ENCODE measurements at regions not wholly inside any gene's neighbourhood (a gene's known extent, or its start where the extent isn't known, plus 50 kb on each side); places are given as distances from the start of the nearest gene placed in this dataset.
"Not testable (repeated sequence)": the region's sequence is repeated elsewhere in the genome, so short reads cannot be mapped to it uniquely, and the experiment has no call there.

DNA sequence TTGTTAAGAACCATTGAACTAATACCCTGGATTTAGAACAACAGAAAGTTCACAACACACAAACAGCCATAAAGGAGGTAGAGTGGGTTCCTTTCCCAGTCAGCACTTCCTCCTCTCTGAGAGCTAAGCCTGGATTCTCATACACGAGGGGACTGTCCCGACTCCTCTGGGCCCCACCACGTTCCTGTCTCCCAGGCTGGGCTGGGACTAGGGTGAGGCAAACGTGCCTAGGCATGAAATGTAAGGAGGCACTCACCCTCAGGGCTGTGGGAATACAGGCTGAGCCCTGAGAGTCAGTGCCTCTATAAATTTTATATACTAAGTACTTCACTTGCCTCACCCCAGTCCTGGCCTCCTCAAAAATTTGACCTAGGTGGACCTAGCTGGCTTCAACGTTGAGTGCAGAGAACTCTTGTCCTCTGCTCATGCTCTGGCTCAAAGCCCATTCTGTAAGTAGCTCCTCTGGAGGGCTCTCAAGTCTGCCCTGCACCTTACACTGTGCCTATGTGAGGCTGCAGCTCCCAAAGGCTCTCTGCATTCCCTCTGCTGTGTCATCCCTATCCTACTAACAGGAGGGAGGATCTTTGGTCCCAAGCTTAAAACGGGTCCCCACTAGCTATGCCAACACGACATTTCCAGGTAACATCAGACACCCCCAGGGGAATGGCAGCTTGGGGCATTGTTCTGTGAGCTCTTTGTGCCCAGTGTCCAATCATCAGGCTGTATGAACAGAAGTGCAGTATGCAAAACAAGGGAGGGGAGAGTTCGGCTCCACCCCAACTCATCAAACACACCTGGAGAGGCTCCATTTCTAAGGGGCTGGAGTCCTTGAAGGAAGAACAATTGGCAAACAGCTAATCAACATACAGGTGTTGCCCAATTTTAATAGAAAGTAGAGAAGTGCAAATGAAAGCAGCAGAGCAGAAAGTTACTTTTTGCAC lies 233.2 kb downstream of the RPLP1 start:
- DNase-seq (ENCODE audit: low read depth), result no peak

DNA sequence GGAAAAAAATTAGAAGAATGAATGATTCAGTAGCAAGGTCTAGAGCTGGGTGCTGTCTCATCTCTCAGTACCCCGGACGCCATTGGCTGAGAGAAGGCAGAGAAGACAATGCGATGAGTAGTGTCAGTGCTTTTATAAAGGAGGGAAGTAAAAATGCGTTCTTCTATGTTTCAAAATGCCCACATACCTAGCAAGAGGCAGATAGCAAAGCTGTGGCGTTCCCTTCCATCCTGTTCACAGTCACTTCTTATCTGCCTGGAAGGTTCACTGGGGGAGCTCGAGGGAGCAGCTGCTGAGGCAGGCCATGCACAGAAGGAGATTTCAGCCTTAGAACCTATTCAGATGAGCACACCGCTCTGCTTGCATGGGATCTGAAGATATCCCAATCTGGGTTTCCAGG lies 234.0 kb downstream of the RPLP1 start:
- DNase-seq (ENCODE audit: low read depth), result no peak

DNA sequence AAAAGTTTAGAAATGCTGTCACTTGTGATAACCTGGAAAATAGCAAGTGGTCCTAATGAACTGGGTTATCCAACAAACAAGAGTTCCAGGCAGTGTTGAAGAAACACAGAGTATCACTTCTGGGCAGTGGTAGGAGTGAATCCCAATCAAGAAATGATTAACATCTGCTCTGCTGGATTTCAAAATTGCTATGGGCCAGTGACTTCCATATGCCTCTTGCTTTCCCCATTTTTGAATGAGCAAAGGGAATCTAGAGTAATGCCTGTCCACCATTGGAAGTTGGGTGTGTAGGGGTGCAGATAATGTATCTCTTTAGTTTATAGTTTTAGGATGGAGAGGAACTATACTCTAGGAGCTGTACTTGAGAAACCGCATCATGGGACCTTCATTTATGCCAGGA lies 236.5 kb downstream of the RPLP1 start:
- no peak for DNase-seq (ENCODE audit: low read depth)

DNA sequence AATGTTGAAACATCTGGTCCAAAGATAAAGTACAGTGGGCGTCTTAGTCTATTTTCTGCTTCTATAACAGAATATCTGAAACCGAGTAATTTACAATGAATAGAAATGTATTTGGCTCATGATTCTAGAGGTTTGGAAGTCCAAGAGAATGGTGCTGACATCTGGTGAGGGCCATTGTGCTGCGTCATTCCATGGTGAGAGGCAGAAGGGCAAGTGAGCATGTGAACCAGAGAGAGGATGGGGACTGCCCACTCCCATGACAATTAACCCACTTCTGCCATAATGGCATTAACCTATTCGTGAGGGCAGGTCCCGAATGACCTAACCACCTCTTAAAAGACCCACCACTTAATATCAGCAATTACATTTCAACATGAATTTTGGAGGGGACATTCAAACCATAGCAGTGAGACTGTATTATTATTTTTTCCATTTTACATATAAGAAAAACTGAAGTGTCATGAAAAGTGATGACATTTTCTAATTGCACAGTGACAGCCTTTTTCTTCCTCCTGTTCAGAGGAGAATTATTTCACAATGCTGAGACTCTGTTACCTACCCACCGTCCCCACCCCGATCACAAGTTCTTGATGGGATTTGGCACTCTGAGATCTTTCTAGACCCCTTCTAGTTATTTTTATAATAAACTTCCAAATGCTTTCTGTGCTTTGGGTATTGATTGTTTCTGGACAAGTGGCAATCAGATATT lies 238.8 kb downstream of the RPLP1 start:
- DNase-seq (ENCODE audit: low read depth), result no peak

DNA sequence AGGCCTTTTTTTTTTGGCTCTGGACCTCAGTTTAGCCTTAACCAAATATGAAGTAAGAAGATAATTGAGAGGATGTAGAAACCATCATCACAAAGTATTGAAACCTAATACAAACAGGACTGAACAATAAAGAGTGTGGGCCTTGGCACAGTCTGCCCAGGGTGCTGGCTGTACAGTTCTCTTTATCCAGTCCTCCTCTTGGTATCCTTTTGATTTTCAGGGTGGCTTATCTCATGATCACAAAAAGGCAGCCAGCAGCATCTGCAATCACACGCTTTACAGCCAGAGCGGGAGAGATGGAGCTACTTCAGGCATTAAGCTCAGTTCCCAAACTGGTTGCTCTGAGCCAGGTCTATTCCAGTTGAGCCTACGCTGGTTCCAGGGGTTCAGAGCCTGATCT lies 239.7 kb downstream of the RPLP1 start:
- no peak for DNase-seq (ENCODE audit: low read depth)

DNA sequence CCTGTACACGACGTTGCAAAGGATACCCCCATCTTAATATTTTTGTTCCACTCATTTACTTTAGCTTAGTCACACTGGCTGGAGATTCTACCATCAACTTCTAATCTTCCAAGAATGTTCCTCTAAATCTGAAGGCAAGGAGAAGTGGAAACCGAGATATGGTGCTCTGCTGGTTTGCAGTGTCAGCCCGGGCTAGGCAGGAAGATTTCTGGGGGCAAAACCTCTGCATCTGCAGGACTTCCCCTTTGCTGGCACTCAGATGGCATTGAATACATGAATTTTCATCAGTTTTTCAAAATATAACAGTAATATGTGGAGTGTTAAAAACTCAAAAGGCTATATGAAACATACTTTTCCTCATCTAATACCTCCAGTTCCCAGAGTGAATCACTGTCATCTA lies 240.4 kb downstream of the RPLP1 start:
- DNase-seq (ENCODE audit: low read depth), result no peak

DNA sequence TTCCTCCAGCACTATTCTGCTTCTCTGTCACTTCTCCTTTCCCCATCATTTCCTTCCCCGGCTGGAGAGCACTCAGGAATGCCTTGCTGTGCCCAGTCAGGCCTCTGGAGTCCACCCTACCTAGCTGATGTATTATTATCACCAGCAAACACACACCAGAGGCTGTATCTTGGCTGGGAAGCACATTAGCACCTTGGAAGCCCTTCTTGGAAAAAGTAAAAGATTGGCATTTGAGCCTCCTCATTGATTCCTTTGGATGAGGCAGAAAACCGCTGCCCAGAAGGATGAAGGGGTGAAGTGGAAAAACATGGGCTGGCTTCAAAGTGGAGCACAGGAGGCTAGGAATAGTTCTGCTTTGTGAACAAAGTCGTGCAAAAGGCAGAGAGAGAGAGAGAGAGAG lies 244.3 kb downstream of the RPLP1 start:
- no peak for DNase-seq (ENCODE audit: low read depth)

DNA sequence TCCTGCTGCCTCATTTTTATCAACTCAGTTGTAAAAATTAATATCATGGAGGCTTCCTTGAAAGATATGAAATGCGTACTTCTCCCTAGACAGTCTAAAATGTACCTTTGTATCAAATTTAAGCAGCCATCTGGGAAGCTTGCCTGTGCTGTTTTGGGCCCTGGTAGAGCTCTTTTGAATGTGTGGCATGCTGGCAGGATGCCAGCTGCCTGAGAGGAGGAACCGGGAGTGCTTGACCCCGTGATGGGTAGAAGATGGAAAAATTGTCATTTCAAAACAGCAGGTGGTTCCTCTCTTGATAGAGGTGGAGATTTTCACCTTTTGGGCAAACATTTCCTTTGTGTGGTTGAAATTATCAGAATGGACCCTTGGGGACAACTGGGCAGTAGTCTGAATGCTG lies 245.3 kb downstream of the RPLP1 start:
- no peak for DNase-seq (ENCODE audit: low read depth)

DNA sequence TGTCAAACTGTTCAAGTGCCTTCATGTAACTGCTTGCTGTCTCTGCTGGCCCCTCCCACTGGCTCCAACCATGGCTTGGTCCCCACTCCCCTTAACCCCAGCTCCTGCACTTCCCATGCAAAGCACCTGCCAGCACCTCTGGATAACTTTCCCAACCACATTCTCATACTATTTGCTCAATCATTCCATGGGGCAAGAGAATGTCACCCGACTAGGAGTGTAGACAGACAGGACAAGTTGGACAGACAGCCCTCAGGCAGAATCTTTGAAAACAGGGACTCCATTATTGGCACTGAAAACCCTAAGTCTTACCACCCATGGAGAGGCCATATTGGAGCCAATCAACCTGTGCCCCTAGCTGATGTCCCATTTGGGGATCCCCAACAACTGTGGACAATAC lies 246.5 kb downstream of the RPLP1 start:
- DNase-seq (ENCODE audit: low read depth), result no peak

DNA sequence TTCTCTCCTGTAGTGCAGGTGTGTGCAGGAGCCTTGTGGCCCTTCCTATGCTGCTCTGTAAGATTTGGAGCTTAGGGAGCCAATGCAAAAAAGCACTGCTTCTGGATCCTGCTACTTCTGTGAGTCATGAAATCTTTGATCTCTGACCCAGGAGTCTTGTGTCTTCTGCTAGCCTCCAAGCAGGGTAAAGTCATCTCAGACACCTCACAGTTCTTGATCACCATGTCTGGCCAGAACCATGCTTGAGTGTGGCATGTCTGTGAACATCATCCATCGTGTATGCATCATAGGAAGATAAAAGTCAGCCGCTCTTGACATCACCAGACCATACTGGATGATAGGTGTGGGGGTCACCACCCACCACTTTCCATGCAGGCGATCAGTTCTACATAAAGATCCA lies 247.8 kb downstream of the RPLP1 start:
- DNase-seq (ENCODE audit: low read depth), result no peak

DNA sequence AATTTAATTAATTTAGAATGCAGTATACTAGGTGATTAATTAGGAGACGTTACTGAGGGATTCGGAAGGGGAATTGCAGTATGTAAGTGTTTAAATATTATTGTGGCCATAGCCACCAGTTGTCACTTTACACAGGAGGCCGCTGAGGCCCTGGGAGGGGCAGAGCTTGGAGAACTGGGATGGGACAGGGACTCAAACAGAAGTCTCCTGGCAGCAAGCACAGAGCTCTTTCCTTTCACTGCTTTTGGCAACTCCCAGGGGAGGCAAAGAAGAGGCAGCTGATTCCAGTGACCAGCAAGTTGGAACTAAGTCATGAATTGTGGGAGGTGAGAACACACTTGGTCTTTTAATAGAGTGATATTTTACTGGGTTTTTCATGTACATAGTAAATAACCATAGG lies 248.6 kb downstream of the RPLP1 start:
- DNase-seq (ENCODE audit: low read depth), result no peak

DNA sequence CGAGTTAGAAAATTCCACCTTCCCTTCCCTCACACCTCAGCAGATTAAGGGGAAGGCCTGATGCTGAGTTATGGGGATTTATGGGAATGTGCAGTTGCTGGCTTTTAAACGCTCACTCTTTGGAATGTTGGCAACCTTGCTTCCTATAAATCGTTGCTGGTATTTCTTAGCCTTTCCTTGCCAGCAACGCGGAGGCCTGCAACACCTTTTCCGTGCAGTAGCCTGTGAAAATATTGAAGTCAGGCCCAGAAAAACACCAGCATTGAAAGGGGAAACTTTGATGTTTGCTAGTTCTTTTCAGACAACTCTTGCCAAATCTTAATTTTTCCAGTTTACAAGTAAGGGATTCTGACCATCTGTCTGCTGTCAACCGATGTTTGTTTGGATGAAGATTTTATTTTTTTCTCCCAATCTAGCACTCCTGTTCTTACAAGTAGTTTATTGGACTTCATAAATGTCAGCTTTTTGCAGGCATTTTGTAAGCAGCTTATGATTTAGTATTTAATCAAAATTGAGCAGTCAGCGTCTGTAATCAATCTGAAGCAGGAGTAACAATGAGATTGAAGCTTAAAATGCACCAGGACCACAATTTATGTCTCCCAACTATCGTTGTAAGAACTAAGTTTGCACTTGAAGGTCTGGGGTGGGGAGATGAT lies 251.0 kb downstream of the RPLP1 start:
- DNase-seq (ENCODE audit: low read depth), result no peak

DNA sequence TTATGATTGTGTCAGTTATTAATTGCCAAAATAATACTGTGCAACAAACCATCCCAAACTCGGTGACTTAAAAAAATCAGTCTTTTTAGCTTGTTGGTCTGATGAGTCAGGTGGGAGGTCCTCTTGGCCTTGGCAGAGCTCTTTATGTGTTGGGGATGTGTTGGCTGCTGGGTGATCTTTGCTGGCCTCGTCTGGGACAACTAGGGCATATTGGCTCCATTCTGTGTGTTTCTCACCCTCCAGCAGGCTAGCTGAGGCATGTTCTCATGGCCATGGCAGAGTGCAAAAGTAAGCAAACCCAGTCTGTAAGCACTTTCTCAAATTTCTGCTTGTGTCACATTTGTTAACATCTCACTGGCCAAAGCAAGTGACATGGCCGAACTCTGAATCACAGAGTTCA lies 251.6 kb downstream of the RPLP1 start:
- no peak for DNase-seq (ENCODE audit: low read depth)

DNA sequence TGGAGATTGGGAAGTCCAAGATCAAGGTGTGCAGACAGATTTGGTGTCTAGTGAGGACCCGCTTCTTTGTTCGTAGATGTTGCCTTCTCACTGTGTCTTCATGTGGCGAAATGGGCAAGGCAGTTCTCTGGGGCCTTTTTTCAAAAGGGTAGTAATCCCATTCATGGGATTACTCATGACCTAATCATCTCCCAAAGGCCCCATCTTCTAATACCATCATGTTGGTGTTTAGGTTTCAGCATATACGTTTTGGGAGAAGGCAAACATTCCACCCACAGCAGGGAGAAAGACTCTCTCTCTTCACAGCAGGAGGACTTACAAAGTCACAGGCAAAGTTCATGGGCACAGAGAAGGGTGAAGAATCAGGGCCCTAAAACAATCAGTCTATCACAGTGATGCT lies 252.1 kb downstream of the RPLP1 start:
- DNase-seq (ENCODE audit: low read depth), result no peak

DNA sequence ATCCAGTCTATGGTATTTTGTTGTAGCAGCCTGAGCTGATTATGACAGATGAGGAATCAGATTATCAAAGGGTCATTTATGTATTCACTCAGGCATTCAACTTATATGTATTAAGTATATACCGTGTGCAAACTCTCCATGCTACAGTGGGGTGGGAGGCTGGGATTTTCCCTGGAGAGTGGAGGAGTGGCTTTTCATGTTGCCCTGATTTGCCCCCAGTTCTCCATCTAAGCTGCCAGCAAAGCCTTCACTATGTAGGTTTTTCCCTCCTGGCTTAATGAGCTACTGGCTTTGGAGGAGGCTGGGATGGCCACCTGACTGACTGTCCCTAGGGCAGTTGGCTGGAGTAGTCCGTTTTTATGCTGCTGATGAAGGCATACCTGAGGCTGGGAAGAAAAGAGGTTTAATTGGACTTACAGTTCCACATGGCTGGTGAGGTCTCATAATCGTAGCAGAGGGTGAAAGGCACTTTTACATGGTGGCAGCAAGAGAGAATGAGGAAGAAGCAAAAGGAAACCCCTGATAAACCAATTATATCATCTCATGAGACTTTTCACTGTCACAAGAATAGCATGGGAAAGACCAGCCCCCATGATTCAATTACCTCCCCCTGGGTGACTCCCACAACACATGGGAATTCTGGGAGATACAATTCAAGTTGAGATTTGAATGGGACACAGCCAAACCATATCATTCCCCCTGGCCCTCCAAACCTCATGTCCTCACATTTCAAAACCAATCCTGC lies 253.9 kb downstream of the RPLP1 start:
- no peak for DNase-seq (ENCODE audit: low read depth)

DNA sequence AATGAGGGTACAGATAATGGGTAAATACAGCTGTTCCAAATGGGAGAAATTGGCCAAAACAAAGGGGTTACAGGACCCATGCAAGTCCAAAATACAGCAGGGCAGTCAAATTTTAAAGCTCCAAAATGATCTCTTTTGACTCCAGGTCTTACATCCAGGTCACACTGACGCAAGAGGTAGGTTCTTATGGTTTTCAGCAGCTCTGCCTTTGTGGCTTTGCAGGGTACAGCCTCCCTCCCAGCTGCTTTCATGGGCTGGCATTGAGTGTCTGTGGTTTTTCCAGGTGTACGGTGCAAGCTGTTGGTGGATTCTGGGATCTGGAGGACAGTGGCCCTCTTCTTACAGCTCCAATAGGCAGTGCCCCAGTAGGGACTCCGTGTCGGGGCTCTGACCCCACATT lies 254.6 kb downstream of the RPLP1 start:
- not testable (repeated sequence) for DNase-seq (ENCODE audit: low read depth)

DNA sequence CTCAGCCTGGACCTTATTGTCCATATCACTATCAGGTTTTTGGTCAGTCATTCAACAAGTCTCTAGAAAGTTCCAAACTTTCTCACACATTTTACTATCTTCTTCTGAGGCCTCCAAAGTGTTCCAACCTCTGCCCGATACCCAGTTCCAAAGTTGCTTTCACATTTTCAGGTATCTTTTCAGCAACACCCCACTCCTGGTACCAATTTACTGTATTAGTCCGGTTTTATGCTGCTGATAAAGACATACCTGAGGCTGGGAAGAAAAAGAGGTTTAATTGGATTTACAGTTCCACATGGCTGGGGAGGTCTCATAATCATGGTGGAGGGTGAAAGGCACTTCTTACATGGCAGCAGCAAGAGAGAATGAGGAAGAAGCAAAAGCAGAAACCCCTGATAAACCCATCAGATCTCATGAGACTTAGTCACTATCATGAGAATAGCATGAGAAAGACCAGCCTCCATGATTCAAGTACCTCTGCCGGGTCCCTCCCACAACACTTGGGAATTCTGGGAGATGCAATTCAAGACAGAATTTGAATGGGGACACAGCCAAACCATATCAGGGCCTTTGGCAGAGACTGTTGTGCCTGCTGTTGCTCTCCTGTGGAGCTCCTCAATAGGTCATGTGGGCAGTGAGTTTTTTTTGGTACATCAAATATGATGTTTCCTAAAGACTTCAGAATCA lies 256.0 kb downstream of the RPLP1 start:
- not testable (repeated sequence) for DNase-seq (ENCODE audit: low read depth)

DNA sequence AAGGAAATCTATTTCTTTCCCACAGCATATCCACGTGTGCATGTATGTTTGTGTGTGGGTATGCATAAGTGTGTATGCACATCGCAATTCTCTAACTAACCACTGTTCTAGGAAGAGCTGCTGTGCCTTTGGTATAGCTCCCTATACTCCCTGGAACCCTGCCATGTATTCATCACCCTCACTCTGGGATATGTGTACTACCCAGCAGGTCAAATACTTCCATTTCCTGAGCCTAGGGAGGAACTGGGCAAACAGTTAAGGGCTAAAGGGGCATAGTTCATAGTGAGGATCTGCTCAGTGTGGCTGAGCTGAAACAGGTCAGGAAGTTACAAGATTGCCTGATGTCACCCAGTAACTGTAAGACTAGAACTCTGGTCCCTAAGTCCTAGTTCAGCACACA lies 260.4 kb downstream of the RPLP1 start:
- DNase-seq (ENCODE audit: low read depth), result no peak

DNA sequence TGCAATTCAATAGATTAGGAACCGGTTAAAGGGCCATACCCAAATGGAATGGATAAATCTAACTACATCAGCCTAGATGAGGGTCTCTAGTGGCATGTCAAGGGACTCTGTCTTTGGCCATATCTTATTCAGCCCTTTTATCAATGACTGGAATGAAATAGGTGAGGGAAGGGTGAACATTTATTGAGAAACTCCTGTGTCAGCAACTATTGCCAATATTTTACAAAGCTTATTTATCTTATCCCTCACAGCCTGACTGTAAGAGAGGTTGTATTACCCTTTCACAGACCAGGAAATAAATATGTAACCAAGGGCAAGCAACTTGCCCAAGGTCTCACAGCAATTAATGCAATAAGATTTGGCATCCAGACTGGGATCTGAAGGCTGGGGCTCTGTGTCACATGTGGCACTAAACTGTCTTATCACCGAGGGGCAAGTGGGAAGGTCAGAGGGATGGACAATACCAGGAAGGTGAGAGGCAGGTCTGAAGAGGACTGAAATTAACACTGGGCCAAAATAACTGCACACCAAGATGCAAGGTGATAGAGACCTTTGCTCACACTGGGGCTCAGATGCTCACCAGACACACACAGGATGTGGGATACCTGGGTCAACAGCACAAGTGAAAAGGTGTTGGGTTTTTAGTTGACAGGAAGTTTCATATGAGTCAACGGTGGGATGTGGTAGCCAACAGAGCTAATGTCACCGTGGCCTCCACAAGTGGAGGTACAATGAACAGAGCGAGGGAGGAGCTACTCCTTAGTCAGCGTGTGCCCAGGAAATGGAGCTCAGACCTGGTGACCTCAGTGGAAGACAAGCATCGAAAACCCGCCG lies 261.3 kb downstream of the RPLP1 start:
- DNase-seq (ENCODE audit: low read depth), result no peak

DNA sequence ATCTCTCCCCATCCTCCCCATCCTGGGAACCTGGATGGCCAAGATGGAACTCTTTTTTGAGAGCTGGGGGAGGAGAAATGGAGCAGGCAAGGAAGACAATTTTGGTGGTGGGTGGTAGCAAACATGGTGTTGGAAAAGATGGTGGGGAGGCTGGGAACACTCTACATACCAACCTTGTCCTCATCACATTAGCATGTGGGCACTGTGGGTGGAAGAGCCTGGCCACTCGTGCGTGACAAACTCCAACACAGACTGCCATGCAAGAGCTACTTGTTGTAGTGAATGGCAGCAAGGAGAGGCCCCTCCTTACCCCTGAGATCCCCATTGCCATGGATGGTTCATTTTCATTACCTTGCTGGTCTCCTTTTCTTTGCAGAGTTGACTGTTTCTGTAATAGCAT lies 262.6 kb downstream of the RPLP1 start:
- no peak for DNase-seq (ENCODE audit: low read depth)

DNA sequence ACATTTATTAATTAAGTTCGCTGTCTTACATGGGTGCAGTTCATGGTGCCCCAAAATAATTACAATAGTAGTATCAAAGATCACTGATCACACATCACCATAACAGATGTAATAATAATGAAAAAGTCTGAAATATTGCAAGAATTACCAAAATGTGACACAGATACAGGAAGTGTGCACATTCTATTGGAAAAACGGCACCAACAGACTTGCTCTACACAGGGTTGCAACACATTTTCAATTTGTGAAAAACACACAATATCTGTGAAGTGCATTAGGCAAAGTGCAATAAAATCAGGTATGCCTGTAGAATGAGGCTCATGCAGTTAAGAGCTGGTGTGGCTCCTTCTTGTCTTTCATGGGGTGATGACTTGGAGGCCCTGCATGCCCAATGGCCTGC lies 265.8 kb downstream of the RPLP1 start:
- DNase-seq (ENCODE audit: low read depth), result no peak

Data from HS-27A (cell line).